ENCODE measurements at regions not wholly inside any gene's neighbourhood (a gene's known extent, or its start where the extent isn't known, plus 50 kb on each side); places are given as distances from the start of the nearest gene placed in this dataset.

DNA sequence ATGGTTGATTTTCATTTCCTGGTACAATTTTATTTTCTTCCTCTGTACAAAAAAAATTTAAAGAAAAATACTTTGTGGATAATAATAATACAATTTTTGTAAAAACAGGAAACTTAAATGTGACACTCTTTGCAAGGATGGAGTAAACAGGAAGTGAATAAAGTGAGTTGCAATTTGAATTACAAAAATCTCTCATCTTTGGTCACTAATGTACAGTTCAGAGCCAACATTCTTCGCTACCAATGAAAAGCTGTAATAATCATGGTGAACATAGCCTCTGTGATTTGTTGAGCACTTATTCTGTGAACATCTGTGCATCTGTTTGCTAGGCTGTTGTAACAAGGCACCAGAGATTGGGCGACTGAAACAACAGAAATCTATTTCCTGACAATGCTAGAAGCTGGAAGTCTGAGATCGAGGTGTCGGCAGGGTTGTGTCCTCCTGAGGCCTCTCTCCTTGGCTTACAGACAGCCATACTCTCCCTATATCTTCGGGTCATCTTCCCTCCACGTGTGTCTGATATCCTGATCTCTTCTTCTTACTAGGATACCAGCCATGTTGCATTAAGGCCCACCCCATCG is 295.3 kb upstream of the KLF6 start:
- no peaks in the 10 kb centered on the region for H3K27me3 Mint-ChIP-seq (ENCODE audit: low read depth)
- Histone ChIP-seq H3K23me2 (ENCODE audit: insufficient read length, low read depth, low read length, poor library complexity, severe bottlenecking) (no peaks in the 10 kb centered on the region), H3K18ac (ENCODE audit: insufficient read length, low read depth, low read length) (no peak overlapping the region), H3K9me3 (ENCODE audit: control insufficient read depth, low read depth, low read length) (no peaks in the 10 kb centered on the region), H3K56ac (ENCODE audit: insufficient read length, low read depth, low read length) (no peak overlapping the region), H3K27me3 (ENCODE audit: insufficient read depth, low read length) (no peaks in the 10 kb centered on the region), H3K27ac (ENCODE audit: insufficient read length, low read depth, low read length) (no peak overlapping the region), H2AK5ac (ENCODE audit: insufficient read length, low read length) (no peak overlapping the region), H3K14ac (ENCODE audit: insufficient read depth, low read length) (no peak overlapping the region), H3K23ac (ENCODE audit: insufficient read length, low read depth, low read length) (no peak overlapping the region), H3K9ac (ENCODE audit: extremely low read depth, insufficient read length, low read length) (no peak overlapping the region), H4K20me1 (ENCODE audit: control insufficient read depth, insufficient read depth, insufficient read length) (no peaks in the 10 kb centered on the region), H4K8ac (replicated peaks; ENCODE audit: insufficient read length, low read depth, low read length) (no peak overlapping the region), H3K79me1 (ENCODE audit: insufficient read depth, low read depth, low read length, poor library complexity, severe bottlenecking) (no peaks in the 10 kb centered on the region), H2BK5ac (ENCODE audit: insufficient read length, low read length) (no peak overlapping the region), H3K4me1 (ENCODE audit: insufficient read depth, low read length) (peaks cover 4% of the 10 kb centered on the region; the same call in 1 of the 2 replicates), H2BK12ac (ENCODE audit: insufficient read length, low read depth, low read length) (no peak overlapping the region), H2AFZ (ENCODE audit: low read length) (no peak overlapping the region), H3K79me2 (ENCODE audit: insufficient read depth, low read length) (no peaks in the 10 kb centered on the region), H4K5ac (ENCODE audit: insufficient read length, low read depth, low read length) (no peak overlapping the region), H3T11ph (ENCODE audit: low read length) (no peak overlapping the region), H3K4ac (ENCODE audit: low read depth, low read length) (no peak overlapping the region), H2BK15ac (ENCODE audit: low read depth, low read length) (no peak overlapping the region), H2BK120ac (ENCODE audit: low read depth, low read length, poor library complexity, severe bottlenecking) (no peak overlapping the region), H2BK20ac (ENCODE audit: low read depth, low read length, poor library complexity, severe bottlenecking) (no peak overlapping the region), H4K91ac (ENCODE audit: insufficient read length, low read depth, low read length) (no peak overlapping the region), H3K4me2 (ENCODE audit: insufficient read depth, insufficient read length, low read length) (no peak overlapping the region)
- H3K27ac Mint-ChIP-seq: no peak overlapping the region
- no peaks in the 10 kb centered on the region; a peak in 1 of 5 replicates for H3K9me3 Mint-ChIP-seq
- no peak for DNase-seq
- TF ChIP-seq, protein P1, sequence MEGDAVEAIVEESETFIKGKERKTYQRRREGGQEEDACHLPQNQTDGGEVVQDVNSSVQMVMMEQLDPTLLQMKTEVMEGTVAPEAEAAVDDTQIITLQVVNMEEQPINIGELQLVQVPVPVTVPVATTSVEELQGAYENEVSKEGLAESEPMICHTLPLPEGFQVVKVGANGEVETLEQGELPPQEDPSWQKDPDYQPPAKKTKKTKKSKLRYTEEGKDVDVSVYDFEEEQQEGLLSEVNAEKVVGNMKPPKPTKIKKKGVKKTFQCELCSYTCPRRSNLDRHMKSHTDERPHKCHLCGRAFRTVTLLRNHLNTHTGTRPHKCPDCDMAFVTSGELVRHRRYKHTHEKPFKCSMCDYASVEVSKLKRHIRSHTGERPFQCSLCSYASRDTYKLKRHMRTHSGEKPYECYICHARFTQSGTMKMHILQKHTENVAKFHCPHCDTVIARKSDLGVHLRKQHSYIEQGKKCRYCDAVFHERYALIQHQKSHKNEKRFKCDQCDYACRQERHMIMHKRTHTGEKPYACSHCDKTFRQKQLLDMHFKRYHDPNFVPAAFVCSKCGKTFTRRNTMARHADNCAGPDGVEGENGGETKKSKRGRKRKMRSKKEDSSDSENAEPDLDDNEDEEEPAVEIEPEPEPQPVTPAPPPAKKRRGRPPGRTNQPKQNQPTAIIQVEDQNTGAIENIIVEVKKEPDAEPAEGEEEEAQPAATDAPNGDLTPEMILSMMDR (conservative IDR thresholded peaks at IDR 0.05): no peak
- no CpG with 5 or more reads among the region's 7 CpGs for WGBS (ENCODE audit: extremely low coverage, insufficient read length, low lambda C conversion rate)
- H3K4me1 Mint-ChIP-seq: peaks cover 8 to 9% of the 10 kb centered on the region in 2 experiments
- H3K36me3 Mint-ChIP-seq (ENCODE audit: insufficient read depth in 1 of 3, low read depth in 3 of 3): no peaks in the 10 kb centered on the region
- no peak overlapping the region for H3K4me3 Mint-ChIP-seq
